ENCODE measurements at regions not wholly inside any gene's neighbourhood (a gene's known extent, or its start where the extent isn't known, plus 50 kb on each side); places are given as distances from the start of the nearest gene placed in this dataset.

DNA sequence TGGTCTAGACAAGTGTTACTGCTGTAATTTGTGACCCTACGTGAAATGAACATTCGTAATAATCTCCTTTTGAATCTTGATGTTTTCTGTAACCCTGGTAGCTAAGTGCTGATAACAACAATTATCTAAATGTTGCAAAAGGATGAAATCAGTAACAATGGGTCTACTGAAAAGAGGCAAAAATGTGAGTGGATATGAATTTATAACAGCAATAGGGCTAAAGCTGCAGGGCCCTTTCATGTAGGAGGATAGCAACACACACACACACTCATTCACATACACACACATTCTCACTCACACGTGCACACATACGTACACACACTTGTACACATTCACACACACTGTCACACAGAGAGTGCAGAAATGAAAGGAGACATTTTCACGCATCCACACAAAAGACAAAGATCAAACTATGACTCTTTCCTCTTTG lies 200.8 kb upstream of the NEBL start:
- TF ChIP-seq, protein P1, sequence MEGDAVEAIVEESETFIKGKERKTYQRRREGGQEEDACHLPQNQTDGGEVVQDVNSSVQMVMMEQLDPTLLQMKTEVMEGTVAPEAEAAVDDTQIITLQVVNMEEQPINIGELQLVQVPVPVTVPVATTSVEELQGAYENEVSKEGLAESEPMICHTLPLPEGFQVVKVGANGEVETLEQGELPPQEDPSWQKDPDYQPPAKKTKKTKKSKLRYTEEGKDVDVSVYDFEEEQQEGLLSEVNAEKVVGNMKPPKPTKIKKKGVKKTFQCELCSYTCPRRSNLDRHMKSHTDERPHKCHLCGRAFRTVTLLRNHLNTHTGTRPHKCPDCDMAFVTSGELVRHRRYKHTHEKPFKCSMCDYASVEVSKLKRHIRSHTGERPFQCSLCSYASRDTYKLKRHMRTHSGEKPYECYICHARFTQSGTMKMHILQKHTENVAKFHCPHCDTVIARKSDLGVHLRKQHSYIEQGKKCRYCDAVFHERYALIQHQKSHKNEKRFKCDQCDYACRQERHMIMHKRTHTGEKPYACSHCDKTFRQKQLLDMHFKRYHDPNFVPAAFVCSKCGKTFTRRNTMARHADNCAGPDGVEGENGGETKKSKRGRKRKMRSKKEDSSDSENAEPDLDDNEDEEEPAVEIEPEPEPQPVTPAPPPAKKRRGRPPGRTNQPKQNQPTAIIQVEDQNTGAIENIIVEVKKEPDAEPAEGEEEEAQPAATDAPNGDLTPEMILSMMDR (IDR thresholded peaks at IDR 0.05; ENCODE audit: poor library complexity, severe bottlenecking): no peak
- TF ChIP-seq POLR2AphosphoS5 (IDR thresholded peaks at IDR 0.05): no peak
- TF ChIP-seq SMC3 (conservative IDR thresholded peaks at IDR 0.05; ENCODE audit: poor library complexity): no peak
- no peak for TF ChIP-seq EZH2 (IDR thresholded peaks at IDR 0.05; ENCODE audit: borderline replicate concordance, insufficient read depth, low read length, poor library complexity, severe bottlenecking)
- no peak for TF ChIP-seq MXI1 (conservative IDR thresholded peaks at IDR 0.05; ENCODE audit: poor library complexity, severe bottlenecking)
- TF ChIP-seq, protein P2, sequence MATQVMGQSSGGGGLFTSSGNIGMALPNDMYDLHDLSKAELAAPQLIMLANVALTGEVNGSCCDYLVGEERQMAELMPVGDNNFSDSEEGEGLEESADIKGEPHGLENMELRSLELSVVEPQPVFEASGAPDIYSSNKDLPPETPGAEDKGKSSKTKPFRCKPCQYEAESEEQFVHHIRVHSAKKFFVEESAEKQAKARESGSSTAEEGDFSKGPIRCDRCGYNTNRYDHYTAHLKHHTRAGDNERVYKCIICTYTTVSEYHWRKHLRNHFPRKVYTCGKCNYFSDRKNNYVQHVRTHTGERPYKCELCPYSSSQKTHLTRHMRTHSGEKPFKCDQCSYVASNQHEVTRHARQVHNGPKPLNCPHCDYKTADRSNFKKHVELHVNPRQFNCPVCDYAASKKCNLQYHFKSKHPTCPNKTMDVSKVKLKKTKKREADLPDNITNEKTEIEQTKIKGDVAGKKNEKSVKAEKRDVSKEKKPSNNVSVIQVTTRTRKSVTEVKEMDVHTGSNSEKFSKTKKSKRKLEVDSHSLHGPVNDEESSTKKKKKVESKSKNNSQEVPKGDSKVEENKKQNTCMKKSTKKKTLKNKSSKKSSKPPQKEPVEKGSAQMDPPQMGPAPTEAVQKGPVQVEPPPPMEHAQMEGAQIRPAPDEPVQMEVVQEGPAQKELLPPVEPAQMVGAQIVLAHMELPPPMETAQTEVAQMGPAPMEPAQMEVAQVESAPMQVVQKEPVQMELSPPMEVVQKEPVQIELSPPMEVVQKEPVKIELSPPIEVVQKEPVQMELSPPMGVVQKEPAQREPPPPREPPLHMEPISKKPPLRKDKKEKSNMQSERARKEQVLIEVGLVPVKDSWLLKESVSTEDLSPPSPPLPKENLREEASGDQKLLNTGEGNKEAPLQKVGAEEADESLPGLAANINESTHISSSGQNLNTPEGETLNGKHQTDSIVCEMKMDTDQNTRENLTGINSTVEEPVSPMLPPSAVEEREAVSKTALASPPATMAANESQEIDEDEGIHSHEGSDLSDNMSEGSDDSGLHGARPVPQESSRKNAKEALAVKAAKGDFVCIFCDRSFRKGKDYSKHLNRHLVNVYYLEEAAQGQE (IDR thresholded peaks at IDR 0.05; ENCODE audit: borderline replicate concordance): no peak
